PC-3 (cell line): ENCODE measurements at regions not wholly inside any gene's neighbourhood (a gene's known extent, or its start where the extent isn't known, plus 50 kb on each side); places are given as distances from the start of the nearest gene placed in this dataset.

Experiments used
- EZH2 ChIP-seq: fragments of 300-600 bp; sonication (generic); IDR thresholded peaks from one replicate; pipeline ENCODE4 v1.6.1; 2017; ENCODE audit warnings: antibody characterized with exemption, mild to moderate bottlenecking, low read length; ENCODE audit not compliant: unreplicated experiment
- TF ChIP-seq, protein P1 (sequence below): fragments of 300-600 bp; sonication (generic); conservative IDR thresholded peaks from 2 replicates; pipeline ENCODE4 v1.5.1; 2017; ENCODE audit warnings: antibody characterized with exemption, low read depth, mild to moderate bottlenecking, low read length

DNA sequence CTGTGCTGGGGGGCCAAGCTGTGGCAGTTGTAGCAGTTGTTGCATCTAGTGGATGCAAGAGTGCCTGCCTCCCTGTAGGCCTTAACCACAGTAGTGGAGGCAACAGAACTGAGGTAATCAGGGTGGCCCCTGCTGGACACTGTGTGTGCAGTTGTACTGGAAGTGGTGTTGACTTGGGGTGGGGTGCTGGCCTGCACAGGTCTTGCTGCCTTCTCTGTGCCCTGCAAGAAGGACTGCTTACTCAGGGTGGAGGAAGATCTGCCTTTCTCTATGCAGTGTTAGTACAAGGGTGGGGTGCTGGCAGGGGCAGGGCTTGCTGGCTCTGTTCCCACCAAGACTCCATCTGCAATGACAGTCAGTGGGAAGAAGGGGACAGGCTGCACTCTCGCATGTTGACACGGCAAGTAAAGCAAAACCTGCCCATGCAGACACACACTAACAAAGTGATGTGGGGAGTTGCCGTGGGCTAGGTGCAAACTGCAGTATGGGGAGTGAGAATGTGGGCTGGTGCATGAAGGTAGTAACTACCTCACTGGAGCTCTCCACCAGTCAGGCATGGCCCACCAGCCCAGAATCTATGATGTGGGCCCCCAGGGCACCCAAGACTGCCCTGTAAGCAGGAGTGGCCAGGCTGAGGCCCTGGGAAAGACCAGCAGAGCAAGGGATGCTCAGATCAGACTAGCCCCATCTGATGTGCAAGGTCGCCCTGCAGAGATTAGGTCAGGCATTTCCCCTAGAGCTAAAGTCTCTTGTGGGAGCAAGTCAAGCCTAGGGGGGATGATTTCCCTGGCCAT lies 594.9 kb downstream of the TECRL start:
- TF ChIP-seq, protein P1, sequence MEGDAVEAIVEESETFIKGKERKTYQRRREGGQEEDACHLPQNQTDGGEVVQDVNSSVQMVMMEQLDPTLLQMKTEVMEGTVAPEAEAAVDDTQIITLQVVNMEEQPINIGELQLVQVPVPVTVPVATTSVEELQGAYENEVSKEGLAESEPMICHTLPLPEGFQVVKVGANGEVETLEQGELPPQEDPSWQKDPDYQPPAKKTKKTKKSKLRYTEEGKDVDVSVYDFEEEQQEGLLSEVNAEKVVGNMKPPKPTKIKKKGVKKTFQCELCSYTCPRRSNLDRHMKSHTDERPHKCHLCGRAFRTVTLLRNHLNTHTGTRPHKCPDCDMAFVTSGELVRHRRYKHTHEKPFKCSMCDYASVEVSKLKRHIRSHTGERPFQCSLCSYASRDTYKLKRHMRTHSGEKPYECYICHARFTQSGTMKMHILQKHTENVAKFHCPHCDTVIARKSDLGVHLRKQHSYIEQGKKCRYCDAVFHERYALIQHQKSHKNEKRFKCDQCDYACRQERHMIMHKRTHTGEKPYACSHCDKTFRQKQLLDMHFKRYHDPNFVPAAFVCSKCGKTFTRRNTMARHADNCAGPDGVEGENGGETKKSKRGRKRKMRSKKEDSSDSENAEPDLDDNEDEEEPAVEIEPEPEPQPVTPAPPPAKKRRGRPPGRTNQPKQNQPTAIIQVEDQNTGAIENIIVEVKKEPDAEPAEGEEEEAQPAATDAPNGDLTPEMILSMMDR: no peak
- TF ChIP-seq EZH2: no peak
